Progenitor cell of endocrine pancreas (in vitro differentiated cells): ENCODE measurements at regions not wholly inside any gene's neighbourhood (a gene's known extent, or its start where the extent isn't known, plus 50 kb on each side); places are given as distances from the start of the nearest gene placed in this dataset.
"Not testable (repeated sequence)": the region's sequence is repeated elsewhere in the genome, so short reads cannot be mapped to it uniquely, and the experiment has no call there.

Experiments
- DNase-seq: peaks from one replicate; pipeline ENCODE4 v3.0.0; 2021; ENCODE audit warnings: low spot score; ENCODE audit not compliant: unreplicated experiment
- H3K27ac Mint-ChIP-seq: 2 replicates; pipeline ENCODE4 v1.8.0; 2021; ENCODE audit warnings: mild to moderate bottlenecking, moderate library complexity, mixed read lengths
- H3K27me3 Mint-ChIP-seq: 2 replicates; pipeline ENCODE4 v1.8.0; 2021; ENCODE audit warnings: mixed read lengths
- H3K36me3 Mint-ChIP-seq: 2 replicates; pipeline ENCODE4 v1.8.0; 2022; ENCODE audit warnings: mixed read lengths; ENCODE audit not compliant: insufficient read depth
- H3K4me1 Mint-ChIP-seq: 2 replicates; pipeline ENCODE4 v1.8.0; 2021; ENCODE audit warnings: low read depth, mixed read lengths
- H3K4me3 Mint-ChIP-seq: 2 replicates; pipeline ENCODE4 v1.8.0; 2021; ENCODE audit warnings: low read depth, mild to moderate bottlenecking, moderate library complexity, mixed read lengths
- H3K9me3 Mint-ChIP-seq: 2 replicates; pipeline ENCODE4 v1.8.0; 2021; ENCODE audit warnings: low read depth, mixed read lengths
- TF ChIP-seq, protein P1 (sequence below): fragments of 200-600 bp; sonication (generic); IDR thresholded peaks from one replicate; pipeline ENCODE4 v1.5.0; 2021; ENCODE audit warnings: antibody characterized with exemption, mild to moderate bottlenecking; ENCODE audit not compliant: unreplicated experiment

GRCh38 chr13:80072231-80072630 lies 268.7 kb downstream of the SPRY2 start:
- Mint-ChIP-seq H3K9me3 (peaks cover 10% of the 10 kb centered on the region), H3K4me1 (peaks cover 12% of the 10 kb centered on the region), H3K4me3 (no peak overlapping the region), H3K27me3 (no peaks in the 10 kb centered on the region), H3K27ac (no peak overlapping the region), H3K36me3 (peaks cover 2% of the 10 kb centered on the region)
- no peak for DNase-seq
- TF ChIP-seq, protein P1, sequence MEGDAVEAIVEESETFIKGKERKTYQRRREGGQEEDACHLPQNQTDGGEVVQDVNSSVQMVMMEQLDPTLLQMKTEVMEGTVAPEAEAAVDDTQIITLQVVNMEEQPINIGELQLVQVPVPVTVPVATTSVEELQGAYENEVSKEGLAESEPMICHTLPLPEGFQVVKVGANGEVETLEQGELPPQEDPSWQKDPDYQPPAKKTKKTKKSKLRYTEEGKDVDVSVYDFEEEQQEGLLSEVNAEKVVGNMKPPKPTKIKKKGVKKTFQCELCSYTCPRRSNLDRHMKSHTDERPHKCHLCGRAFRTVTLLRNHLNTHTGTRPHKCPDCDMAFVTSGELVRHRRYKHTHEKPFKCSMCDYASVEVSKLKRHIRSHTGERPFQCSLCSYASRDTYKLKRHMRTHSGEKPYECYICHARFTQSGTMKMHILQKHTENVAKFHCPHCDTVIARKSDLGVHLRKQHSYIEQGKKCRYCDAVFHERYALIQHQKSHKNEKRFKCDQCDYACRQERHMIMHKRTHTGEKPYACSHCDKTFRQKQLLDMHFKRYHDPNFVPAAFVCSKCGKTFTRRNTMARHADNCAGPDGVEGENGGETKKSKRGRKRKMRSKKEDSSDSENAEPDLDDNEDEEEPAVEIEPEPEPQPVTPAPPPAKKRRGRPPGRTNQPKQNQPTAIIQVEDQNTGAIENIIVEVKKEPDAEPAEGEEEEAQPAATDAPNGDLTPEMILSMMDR, result no peak

DNA sequence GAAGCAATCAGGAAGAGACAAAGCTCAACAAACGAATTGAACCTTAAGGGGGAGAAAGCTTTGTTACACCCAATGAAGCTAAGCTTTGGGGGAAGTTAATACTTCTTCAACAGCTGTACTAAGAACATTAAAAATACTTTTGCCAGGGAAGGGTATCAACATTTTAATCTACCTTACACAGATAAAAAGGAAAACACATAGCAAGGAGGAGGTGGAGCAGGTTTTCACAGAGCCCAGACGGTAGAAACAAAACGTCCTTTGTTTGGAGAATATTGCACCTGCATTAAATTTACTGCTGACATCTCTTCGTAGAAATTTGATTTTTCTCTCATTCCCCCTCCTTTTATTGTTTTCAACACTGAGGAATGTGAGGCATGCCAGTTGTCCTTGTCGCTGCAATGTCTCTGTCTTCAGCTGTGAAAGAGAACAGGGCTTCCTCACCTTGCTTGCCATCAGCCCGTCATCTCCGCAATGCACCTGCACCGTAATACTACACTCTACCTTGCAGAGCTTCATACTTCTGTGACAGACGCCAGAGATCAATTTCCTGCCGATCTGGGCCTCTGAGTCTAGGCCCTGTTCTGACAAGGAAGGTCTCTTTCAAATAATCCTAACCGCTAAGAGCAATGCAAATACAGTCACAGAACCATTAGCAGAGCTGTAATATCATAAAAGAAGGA lies 270.8 kb downstream of the SPRY2 start:
- peaks cover 12% of the 10 kb centered on the region for H3K4me1 Mint-ChIP-seq

GRCh38 chr13:80069374-80069773 lies 271.6 kb downstream of the SPRY2 start:
- no peak overlapping the region for H3K4me3 Mint-ChIP-seq
- peaks cover 12% of the 10 kb centered on the region for H3K4me1 Mint-ChIP-seq
- TF ChIP-seq, protein P1, result no peak
- no peak for DNase-seq
- H3K9me3 Mint-ChIP-seq, result peaks cover 6% of the 10 kb centered on the region
- peak overlapping the region; percentile 78 for H3K27ac Mint-ChIP-seq
- no peaks in the 10 kb centered on the region for H3K27me3 Mint-ChIP-seq
- no peaks in the 10 kb centered on the region for H3K36me3 Mint-ChIP-seq

More for the DNA sequence above, 270.8 kb downstream of the SPRY2 start:
- H3K36me3 Mint-ChIP-seq, result peaks cover 2% of the 10 kb centered on the region
- H3K27me3 Mint-ChIP-seq, result no peaks in the 10 kb centered on the region
- TF ChIP-seq, protein P1, result no peak
- no peak for DNase-seq
- H3K9me3 Mint-ChIP-seq, result peaks cover 9% of the 10 kb centered on the region
- peak overlapping the region; percentile 78 for H3K27ac Mint-ChIP-seq
- H3K4me3 Mint-ChIP-seq, result peak overlapping the region; percentile 50

GRCh38 chr13:80065996-80066395 lies 274.9 kb downstream of the SPRY2 start:
- Mint-ChIP-seq H3K4me3 (no peak overlapping the region), H3K4me1 (peaks cover 12% of the 10 kb centered on the region), H3K9me3 (peaks cover 11% of the 10 kb centered on the region), H3K27ac (no peak overlapping the region), H3K27me3 (no peaks in the 10 kb centered on the region), H3K36me3 (no peaks in the 10 kb centered on the region)
- DNase-seq, result no peak
- TF ChIP-seq, protein P1, result no peak

DNA sequence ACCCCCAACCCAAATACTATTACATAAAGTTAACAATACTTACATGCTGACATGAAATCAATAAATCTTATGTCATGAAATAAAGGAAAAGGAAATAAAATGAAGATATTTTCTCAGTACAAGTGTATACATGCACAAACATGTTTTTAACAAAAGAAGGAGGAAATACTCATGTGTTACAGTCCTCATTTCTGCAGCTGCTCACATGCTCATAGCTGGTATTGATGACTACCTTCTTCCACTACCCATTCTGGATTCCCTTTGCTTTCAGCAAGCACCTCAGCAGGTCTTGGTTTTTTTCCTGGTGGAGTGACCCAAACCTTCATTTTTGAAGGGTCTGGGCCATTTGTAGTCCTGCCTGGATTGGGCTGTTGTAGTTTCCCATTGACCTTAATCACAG lies 278.5 kb downstream of the SPRY2 start:
- not testable (repeated sequence) for H3K4me3 Mint-ChIP-seq, H3K27me3 Mint-ChIP-seq, H3K4me1 Mint-ChIP-seq, DNase-seq, H3K36me3 Mint-ChIP-seq, H3K27ac Mint-ChIP-seq
- H3K9me3 Mint-ChIP-seq, result peaks cover 27% of the 10 kb centered on the region

- H3K27ac Mint-ChIP-seq, result no peak overlapping the region
- no peak overlapping the region for H3K4me3 Mint-ChIP-seq
- TF ChIP-seq, protein P1, result no peak
- no peaks in the 10 kb centered on the region for H3K27me3 Mint-ChIP-seq
- peaks cover 10% of the 10 kb centered on the region for H3K4me1 Mint-ChIP-seq
- peaks cover 6% of the 10 kb centered on the region for H3K36me3 Mint-ChIP-seq
- no peak for DNase-seq
- peaks cover 24% of the 10 kb centered on the region for H3K9me3 Mint-ChIP-seq
Observed at GRCh38 chr13:80059789-80060188, 281.1 kb downstream of the SPRY2 start.
